MM.1S (cell line): ENCODE measurements at regions not wholly inside any gene's neighbourhood (a gene's known extent, or its start where the extent isn't known, plus 50 kb on each side); places are given as distances from the start of the nearest gene placed in this dataset.

Experiments
- CTCF ChIP-seq: fragments of 300-600 bp; sonication (generic); IDR thresholded peaks from 2 replicates; pipeline ENCODE4 v1.5.1; 2016; ENCODE audit warnings: antibody characterized with exemption, low read length, mixed read lengths
- EZH2 ChIP-seq: fragments of 300-600 bp; sonication (generic); optimal IDR thresholded peaks from 2 replicates; pipeline ENCODE3; 2017; ENCODE audit warnings: low read depth, mild to moderate bottlenecking, antibody characterized with exemption, low read length, mixed read lengths

GRCh38 chr17:71976011-71976649 lies 144.7 kb upstream of the SOX9 start:
- TF ChIP-seq CTCF (no peak), EZH2 (no peak)
